GM08714 (cell line): ENCODE measurements at regions not wholly inside any gene's neighbourhood (a gene's known extent, or its start where the extent isn't known, plus 50 kb on each side); places are given as distances from the start of the nearest gene placed in this dataset.

Experiments
- H3K4me3 ChIP-seq: fragments of 200-500 bp; sonication (Bioruptor generic); 2 replicates; pipeline ENCODE4 v1.5.1; 2014; ENCODE audit warnings: mild to moderate bottlenecking, low read length, inconsistent platforms
- ZNF274 ChIP-seq: IDR thresholded peaks from 2 replicates; pipeline ENCODE4 v1.6.1; 2012; ENCODE audit warnings: mild to moderate bottlenecking, low read depth, low read length

- TF ChIP-seq ZNF274 = no peak
- no peak overlapping the region for H3K4me3 ChIP-seq
These were observed 98.3 kb upstream of the ZC3H12C start for GRCh38 chr11:109994907-109995306.

DNA sequence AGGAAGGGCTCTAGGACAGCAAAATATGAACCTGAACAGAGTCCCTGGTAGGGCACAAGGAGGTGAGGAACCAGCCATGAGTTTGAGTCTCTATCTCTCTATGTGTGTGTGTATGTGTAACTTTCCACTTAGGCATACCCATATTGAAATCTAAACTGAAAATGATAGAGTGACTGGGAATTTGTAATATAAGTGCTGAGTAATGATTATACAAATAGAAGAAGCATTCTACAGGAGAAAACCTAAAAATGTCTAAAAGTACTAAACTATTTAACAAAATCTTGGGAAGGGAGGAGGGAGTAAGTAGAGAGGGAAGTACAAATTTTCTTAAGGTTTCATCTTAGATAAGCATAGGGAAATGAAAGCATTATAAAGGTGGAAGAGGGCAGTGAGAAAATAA is 97.1 kb upstream of the ZC3H12C start:
- H3K4me3 ChIP-seq = no peak overlapping the region
- TF ChIP-seq ZNF274 = no peak

GRCh38 chr11:109998921-109999320 is 94.3 kb upstream of the ZC3H12C start:
- no peak for TF ChIP-seq ZNF274
- no peak overlapping the region for H3K4me3 ChIP-seq

- no peak for TF ChIP-seq ZNF274
- H3K4me3 ChIP-seq = no peak overlapping the region
These were observed 93.1 kb upstream of the ZC3H12C start for GRCh38 chr11:110000031-110000502.

GRCh38 chr11:110000850-110001249 is 92.3 kb upstream of the ZC3H12C start:
- no peak for TF ChIP-seq ZNF274
- no peak overlapping the region for H3K4me3 ChIP-seq

- no peak overlapping the region for H3K4me3 ChIP-seq
- TF ChIP-seq ZNF274 = no peak
These were observed 89.8 kb upstream of the ZC3H12C start for GRCh38 chr11:110003426-110003825.

- no peak for TF ChIP-seq ZNF274
These were observed 81.6 kb upstream of the ZC3H12C start for GRCh38 chr11:110011595-110011994.

DNA sequence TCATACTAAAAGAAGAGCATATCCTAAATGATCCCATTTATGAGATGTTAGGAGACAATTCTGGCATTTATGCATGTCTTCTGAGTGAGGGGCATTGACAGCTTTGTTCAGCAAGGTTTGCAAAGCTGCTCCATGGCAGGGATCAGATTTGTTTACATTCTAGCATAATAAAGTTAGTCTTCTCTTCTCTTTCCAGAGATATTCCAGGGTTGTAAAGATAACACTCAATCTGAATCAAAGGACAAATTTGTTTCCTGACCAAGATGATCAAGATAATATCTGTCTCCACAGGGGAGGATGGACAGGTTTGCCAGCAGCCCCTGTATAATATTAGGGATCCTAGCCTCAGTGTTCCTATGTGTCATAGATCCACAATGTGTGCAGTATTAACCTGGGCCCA is 77.5 kb upstream of the ZC3H12C start:
- H3K4me3 ChIP-seq = no peak overlapping the region
- no peak for TF ChIP-seq ZNF274

More at GRCh38 chr11:110011595-110011994, 81.6 kb upstream of the ZC3H12C start:
- H3K4me3 ChIP-seq = no peak overlapping the region

DNA sequence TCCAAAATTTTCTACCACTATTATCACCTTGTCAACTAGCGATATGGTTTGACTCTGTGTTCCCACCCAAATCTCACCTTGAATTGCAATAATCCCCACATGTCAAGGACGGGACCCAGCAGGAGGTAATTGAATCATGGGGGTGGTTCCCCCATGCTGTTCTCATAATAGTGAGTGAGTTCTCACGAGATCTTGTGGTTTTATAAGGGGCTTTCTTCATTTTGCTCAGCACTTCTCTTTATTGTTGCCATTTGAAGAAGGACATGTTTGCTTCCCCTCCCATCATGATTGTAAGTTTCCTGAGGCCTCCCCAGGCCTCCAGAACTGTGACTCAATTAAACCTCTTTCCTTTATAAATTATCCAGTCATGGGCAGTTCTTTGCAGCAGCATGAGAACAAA is 73.5 kb upstream of the ZC3H12C start:
- H3K4me3 ChIP-seq = no peak overlapping the region
- TF ChIP-seq ZNF274 = no peak

DNA sequence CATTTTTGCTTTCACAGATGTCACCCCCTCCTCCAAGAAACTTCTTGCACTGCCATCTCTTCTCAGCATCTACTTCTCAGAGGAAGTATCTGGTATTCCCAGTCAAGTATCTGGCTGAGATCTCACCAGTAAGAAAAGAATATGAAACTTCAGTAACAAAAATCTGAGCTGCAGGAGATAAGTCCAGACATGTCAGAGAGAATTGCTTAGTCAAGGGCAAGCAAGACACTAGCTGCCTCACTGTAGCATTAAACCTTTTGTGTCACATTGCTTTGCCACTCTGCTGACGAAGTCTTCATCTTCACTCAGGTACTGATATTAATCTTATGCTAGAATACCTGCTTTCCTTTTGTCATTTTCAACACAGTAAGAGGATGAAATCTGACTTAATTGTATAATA is 70.6 kb upstream of the ZC3H12C start:
- no peak for TF ChIP-seq ZNF274
- H3K4me3 ChIP-seq = no peak overlapping the region

GRCh38 chr11:110023711-110024110 is 69.5 kb upstream of the ZC3H12C start:
- H3K4me3 ChIP-seq = no peak overlapping the region
- no peak for TF ChIP-seq ZNF274

- TF ChIP-seq ZNF274 = no peak
- H3K4me3 ChIP-seq = no peak overlapping the region
These were observed 66.2 kb upstream of the ZC3H12C start for GRCh38 chr11:110026858-110027626.

DNA sequence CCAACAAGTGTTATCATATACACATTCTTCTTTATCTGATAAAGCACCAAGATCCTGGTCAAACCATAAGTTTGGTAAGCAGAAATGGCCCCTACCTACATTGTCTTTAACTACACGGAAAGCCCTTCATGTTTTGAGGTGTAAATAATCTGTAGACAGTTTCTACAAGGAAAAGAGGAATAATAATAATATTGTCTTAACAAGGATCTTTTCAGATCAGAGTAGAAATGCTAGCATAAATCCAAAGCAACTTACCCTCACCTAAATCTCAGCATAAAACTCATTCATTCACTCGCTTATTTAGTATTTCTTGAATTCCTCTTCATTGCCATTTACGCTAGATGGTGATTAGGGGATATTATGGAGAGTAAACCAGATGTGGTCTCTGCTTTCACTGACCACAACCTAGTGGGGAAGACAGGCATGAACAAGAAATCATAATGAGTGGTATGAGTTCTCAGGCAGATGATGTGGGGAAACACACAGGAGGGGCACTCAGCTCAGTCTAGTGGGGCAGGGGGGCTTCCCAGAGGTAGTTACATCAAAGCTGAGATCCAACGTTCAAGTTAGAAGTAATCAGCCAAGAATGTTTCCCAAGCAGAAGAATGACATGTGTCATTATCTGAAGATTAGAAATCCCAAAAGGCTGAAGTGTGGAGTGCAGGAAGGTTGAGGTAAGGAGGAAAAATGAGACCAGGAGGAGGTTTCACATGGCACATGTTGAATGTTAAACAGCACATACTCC is 65.4 kb upstream of the ZC3H12C start:
- H3K4me3 ChIP-seq = peak overlapping the region; percentile 26; the same call in 1 of the 2 replicates
- TF ChIP-seq ZNF274 = peak; percentile 32; the same call in 1 of the 2 replicates

GRCh38 chr11:110028921-110029320 is 64.3 kb upstream of the ZC3H12C start:
- H3K4me3 ChIP-seq = no peak overlapping the region
- no peak for TF ChIP-seq ZNF274

- no peak for TF ChIP-seq ZNF274
- H3K4me3 ChIP-seq = no peak overlapping the region
These were observed 63.5 kb upstream of the ZC3H12C start for GRCh38 chr11:110029714-110030113.

DNA sequence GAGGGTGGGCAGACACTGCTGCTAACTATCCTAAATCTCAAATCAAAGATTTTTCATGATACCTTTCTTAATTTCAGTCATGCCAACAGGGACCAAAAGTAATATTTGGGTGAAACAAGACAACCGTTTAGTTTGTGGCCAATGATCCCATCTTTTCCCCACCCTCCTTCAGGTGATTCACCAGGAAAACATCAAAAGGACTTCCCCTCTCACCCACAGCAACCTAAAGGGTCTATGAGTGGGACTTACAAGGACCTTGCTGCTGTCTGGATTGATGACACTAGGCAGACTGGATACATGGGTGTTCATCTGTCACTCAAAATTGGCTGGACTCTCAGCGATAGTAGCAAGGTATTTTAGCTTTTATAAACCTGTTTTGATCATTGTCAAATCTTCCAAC is 62.0 kb upstream of the ZC3H12C start:
- H3K4me3 ChIP-seq = no peak overlapping the region
- no peak for TF ChIP-seq ZNF274
